ENCODE measurements at regions not wholly inside any gene's neighbourhood (a gene's known extent, or its start where the extent isn't known, plus 50 kb on each side); places are given as distances from the start of the nearest gene placed in this dataset.

DNA sequence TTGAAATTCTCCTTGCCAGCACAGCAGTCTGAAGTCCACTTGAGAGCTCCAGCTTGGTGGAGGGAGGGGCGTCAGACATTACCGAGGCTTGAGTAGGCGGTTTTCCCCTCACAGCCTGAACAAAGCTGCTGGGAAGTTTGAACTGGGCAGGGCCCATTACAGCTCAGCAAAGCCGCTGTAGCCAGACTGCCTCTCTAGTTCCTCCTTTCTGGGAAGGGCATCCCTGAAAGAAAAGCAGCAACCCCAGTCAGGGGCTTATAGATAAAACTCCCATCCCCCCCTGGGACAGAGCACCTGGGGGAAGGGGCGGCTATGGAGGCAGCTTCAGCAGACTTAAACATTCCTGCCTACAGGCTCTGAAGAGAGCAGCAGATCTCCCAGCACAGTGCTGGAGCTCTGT, 325.3 kb downstream of the GJA1 start:
- H3K4me3 ChIP-seq (ENCODE audit: low read depth, low read length) = no peak overlapping the region
- DNase-seq (ENCODE audit: low read depth) = no peak
- TF ChIP-seq, protein P1, sequence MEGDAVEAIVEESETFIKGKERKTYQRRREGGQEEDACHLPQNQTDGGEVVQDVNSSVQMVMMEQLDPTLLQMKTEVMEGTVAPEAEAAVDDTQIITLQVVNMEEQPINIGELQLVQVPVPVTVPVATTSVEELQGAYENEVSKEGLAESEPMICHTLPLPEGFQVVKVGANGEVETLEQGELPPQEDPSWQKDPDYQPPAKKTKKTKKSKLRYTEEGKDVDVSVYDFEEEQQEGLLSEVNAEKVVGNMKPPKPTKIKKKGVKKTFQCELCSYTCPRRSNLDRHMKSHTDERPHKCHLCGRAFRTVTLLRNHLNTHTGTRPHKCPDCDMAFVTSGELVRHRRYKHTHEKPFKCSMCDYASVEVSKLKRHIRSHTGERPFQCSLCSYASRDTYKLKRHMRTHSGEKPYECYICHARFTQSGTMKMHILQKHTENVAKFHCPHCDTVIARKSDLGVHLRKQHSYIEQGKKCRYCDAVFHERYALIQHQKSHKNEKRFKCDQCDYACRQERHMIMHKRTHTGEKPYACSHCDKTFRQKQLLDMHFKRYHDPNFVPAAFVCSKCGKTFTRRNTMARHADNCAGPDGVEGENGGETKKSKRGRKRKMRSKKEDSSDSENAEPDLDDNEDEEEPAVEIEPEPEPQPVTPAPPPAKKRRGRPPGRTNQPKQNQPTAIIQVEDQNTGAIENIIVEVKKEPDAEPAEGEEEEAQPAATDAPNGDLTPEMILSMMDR (conservative IDR thresholded peaks at IDR 0.05; ENCODE audit: low read depth, low read length) = no peak

DNA sequence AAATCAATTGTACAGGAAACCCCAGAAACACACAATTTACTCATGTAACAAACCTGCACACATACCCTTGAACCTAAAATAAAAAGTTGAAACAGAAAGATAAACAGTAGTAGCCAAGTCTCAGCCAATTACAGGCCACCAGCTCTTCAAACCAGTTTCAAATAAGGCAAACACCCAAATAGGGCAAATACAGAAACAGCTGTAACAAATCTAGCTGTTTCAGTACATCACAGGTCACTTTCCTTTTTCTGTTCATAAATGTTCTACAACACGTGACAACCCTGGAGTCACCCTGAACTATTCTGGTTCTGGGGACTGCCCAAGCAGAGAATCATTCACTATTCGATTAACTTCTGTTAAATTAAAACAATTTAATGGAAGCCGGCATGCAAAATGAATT, 329.0 kb downstream of the GJA1 start:
- no peak overlapping the region for H3K4me3 ChIP-seq (ENCODE audit: low read depth, low read length)
- DNase-seq (ENCODE audit: low read depth) = no peak

DNA sequence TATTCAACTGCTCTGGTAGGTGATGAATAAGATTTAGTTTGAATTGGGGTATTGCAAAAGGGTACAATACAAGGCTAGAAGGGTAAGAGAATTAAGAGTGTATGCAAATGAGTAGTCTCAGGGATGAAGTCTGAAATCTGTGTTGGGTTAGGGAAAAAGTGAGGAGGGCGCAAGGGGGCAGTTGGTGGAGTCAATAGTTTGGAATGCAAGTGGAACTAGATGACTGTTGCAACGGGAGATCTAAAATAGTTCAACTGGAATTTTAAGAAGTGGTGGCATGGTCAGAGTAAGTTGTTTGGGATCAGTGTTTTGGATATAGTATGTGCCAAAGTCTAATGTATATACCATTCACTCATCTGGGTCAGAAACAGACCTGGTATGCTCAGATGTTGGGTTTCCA, 329.6 kb downstream of the GJA1 start:
- TF ChIP-seq, protein P1 (conservative IDR thresholded peaks at IDR 0.05; ENCODE audit: low read depth, low read length) = no peak
- DNase-seq (ENCODE audit: low read depth) = no peak

More for the DNA sequence above, 329.0 kb downstream of the GJA1 start:
- TF ChIP-seq, protein P1 (conservative IDR thresholded peaks at IDR 0.05; ENCODE audit: low read depth, low read length) = no peak

DNA sequence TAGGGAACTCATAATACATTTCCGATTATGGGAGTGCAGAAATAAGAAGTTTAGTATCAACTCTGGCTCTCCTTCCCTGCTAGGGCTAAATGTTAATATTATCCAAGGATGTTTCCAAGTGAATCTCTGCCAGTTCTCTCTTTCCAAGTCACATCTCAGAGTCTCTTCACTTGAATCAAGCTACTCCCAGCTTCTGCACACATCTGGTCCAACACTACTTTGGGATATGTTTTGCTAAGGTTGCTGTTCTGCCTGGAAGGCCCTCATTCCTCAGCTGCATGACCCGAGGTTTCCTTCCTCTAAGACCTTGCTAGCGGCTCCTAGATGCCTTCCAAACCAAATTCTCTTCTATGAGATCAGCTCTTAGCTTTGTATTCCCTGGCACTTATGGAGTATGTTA, 331.8 kb downstream of the GJA1 start:
- TF ChIP-seq, protein P1 (conservative IDR thresholded peaks at IDR 0.05; ENCODE audit: low read depth, low read length) = no peak
- no peak overlapping the region for H3K4me3 ChIP-seq (ENCODE audit: low read depth, low read length)
- no peak for DNase-seq (ENCODE audit: low read depth)

More for the DNA sequence above, 329.6 kb downstream of the GJA1 start:
- no peak overlapping the region for H3K4me3 ChIP-seq (ENCODE audit: low read depth, low read length)

DNA sequence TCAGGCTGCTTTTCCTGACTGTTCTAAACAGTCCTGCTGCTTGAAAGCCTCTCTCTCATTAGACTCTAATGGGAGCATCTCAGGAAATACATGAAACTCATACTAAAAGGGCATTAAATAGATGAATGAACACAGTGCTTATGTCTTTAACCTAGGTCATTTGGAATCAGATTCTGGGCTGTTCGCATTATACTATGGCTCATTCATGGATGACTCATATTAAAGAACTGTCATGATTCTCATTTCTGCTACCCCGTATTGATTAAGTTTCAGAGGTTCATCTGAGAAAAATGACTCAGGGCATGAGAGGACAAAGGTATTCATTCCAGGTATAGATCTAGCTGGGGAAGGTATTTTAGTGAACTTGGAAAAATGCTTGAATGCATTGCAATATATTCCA, 335.5 kb downstream of the GJA1 start:
- no peak for DNase-seq (ENCODE audit: low read depth)
- no peak overlapping the region for H3K4me3 ChIP-seq (ENCODE audit: low read depth, low read length)
- TF ChIP-seq, protein P1 (conservative IDR thresholded peaks at IDR 0.05; ENCODE audit: low read depth, low read length) = no peak

DNA sequence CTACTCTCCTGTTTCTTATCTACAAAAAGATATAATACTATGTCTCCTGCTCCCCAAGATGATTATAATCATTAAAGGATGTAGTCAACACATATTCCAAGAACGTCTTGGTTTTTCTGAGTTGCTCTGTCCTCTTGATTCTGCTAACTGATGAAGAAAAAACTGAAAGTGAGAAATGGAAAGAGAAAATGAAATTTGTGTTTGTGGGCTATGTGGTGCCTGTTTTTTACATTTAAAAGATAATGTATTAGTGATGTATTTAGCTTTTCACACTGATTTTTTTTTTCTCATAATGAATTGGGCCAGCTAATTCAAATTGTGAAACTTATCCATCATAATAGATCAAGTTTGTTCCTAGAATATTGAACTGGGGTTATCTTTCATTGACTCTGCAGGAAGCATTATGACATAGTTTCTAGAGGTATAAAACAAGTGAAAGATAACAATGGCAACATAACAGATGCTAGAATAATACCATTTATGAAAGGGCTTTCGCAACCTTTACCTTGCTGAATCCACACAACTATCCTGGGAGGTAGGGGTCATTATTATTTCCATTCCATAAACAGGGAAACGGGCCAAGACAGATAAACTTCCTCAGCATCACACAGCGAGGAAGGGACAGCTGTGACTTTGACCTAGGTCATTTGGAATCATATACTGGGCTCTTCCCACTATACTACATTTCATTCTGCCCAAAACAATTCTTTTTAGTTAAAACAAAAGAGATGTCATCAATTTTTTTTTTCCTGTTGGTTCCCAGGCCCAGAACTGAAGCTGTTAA, 336.7 kb downstream of the GJA1 start:
- no peak for DNase-seq (ENCODE audit: low read depth)
- H3K4me3 ChIP-seq (ENCODE audit: low read depth, low read length) = no peak overlapping the region
- TF ChIP-seq, protein P1 (conservative IDR thresholded peaks at IDR 0.05; ENCODE audit: low read depth, low read length) = no peak

DNA sequence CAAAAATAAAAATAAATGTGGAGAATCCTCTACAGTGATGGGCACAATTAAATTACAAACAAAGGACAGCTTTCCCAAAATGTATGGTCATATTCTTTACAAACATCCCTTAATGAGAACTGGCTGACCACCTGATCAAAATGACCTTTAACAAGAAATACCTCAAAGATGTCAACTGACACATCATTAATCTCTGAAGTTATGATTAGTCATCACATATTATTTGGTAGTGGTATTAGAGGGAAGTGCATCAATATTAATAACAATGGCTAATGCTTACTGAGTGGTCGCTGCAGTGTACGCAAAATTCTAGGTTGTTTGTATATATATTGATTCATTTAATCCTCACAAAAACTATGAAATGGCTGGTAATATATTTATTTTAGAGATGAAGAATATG, 340.6 kb downstream of the GJA1 start:
- no peak for DNase-seq (ENCODE audit: low read depth)
- TF ChIP-seq, protein P1 (conservative IDR thresholded peaks at IDR 0.05; ENCODE audit: low read depth, low read length) = no peak
- H3K4me3 ChIP-seq (ENCODE audit: low read depth, low read length) = no peak overlapping the region

All from choroid plexus epithelial cell (primary cell).